Subcutaneous abdominal adipose tissue (tissue), 5 donors: ENCODE measurements at regions not wholly inside any gene's neighbourhood (a gene's known extent, or its start where the extent isn't known, plus 50 kb on each side); places are given as distances from the start of the nearest gene placed in this dataset.

ENCODE experiments used
- H3K27ac ChIP-seq: one replicate; pipeline ENCODE4 v1.7.0; 2013; ENCODE audit warnings: low read depth, mild to moderate bottlenecking, inconsistent platforms, low read length, moderate library complexity
- H3K27me3 ChIP-seq, 5 donors: one replicate each; pipeline ENCODE4 v1.7.0; 2013; ENCODE audit warnings: low read length in 5 of 5, inconsistent platforms in 1 of 5; ENCODE audit not compliant: control insufficient read depth in 5 of 5, insufficient read depth in 4 of 5
- H3K36me3 ChIP-seq, 5 donors: one replicate each; pipeline ENCODE4 v1.7.0; 2013; ENCODE audit warnings: low read length in 5 of 5; ENCODE audit not compliant: control insufficient read depth in 5 of 5, insufficient read depth in 5 of 5
- H3K4me1 ChIP-seq, 5 donors: one replicate each; pipeline ENCODE4 v1.7.0; 2013; ENCODE audit warnings: low read length in 5 of 5, mild to moderate bottlenecking in 3 of 5, moderate library complexity in 1 of 5; ENCODE audit not compliant: control insufficient read depth in 5 of 5, insufficient read depth in 5 of 5
- H3K4me3 ChIP-seq, 5 donors: one replicate each; pipeline ENCODE4 v1.7.0; 2013; ENCODE audit warnings: low read length in 5 of 5, low read depth in 1 of 5
- H3K9ac ChIP-seq, 5 donors: one replicate each; pipeline ENCODE4 v1.7.0; 2013; ENCODE audit warnings: low read length in 5 of 5, mild to moderate bottlenecking in 4 of 5, moderate library complexity in 3 of 5
- H3K9me3 ChIP-seq, 5 donors: one replicate each; pipeline ENCODE4 v1.7.0; 2013; ENCODE audit warnings: low read length in 5 of 5; ENCODE audit not compliant: control insufficient read depth in 5 of 5
- donor health status: healthy.
- donor health status: healthy.
- donor health status: healthy.
- donor health status: healthy.
- donor health status: healthy.

DNA sequence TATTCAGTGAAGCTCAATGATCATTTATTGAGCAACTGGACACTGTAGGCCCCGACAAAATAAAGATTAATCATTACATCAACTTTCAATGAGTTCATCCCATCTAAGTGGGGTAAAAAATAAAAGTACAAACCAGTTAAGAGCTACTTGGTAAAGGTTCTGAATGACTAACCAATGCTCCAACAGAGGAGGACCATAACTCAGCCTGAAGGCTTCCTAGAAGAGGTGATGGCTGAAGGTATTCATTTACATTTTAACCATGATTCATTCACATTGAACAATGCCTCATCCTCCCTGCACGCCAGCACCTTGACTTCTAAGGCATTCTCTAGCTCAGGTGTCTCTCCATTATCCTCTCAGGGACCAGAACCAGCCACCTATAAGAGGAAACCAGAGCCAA is 201.4 kb downstream of the ZNF462 start:
- H3K9me3 ChIP-seq, result no peaks in the 10 kb centered on the region
- no peaks in the 10 kb centered on the region for H3K27me3 ChIP-seq
- no peak overlapping the region for H3K27ac ChIP-seq
- H3K9ac ChIP-seq, result no peak overlapping the region
- no peaks in the 10 kb centered on the region for H3K36me3 ChIP-seq
- no peak overlapping the region for H3K4me3 ChIP-seq
- H3K4me1 ChIP-seq, result peaks cover 0 to 5% (median 3%) of the 10 kb centered on the region in 5 donors

DNA sequence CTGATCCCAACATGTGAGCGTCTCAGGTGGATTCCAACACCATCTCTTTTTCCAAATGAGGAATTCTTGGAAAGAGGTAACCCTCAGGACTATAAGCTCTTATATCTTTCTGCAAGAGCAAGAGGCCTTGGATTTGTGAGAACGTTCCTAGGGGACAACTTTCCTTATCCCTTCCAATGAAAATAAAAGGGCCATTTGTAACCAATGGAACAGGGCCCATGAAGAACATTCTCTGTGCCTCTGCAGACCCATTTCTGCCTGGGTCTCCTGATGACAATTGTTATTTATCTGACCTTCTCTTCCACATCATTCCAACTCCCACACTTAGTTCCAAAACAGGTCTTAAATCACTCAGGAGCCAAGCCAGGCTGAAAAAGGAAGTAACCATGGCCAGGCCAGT is 202.6 kb downstream of the ZNF462 start:
- H3K4me3 ChIP-seq, result no peak overlapping the region
- no peaks in the 10 kb centered on the region for H3K27me3 ChIP-seq
- H3K9me3 ChIP-seq, result no peaks in the 10 kb centered on the region
- H3K27ac ChIP-seq, result no peak overlapping the region
- no peak overlapping the region for H3K9ac ChIP-seq
- no peaks in the 10 kb centered on the region for H3K36me3 ChIP-seq
- no peaks in the 10 kb centered on the region for H3K4me1 ChIP-seq

GRCh38 chr9:107067739-107068416 is 204.9 kb downstream of the ZNF462 start:
- no peaks in the 10 kb centered on the region for H3K36me3 ChIP-seq
- peak overlapping the region in 1 of 5 donors; percentile 4 for H3K9ac ChIP-seq
- H3K4me3 ChIP-seq, result no peak overlapping the region
- no peak overlapping the region for H3K27ac ChIP-seq
- no peaks in the 10 kb centered on the region for H3K27me3 ChIP-seq
- no peaks in the 10 kb centered on the region for H3K9me3 ChIP-seq
- H3K4me1 ChIP-seq, result no peaks in the 10 kb centered on the region

DNA sequence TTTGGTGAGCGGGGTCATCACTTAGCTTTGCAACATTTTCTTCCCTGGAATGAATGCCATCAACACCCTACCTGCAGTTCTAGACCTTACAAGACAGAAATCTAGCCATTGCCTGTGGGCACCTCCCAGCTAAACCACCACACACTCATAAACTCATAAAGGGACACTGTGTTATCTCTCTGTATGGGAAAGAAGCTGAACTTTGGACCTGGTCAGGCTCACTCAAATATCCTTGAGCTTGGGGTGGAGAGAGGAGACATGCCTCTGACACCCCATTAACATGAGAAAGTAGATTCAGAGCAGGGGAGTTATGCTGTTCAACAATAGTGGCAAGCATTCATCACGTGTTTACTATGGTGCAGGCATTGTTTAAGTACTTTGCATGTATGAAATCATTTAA is 205.6 kb downstream of the ZNF462 start:
- Histone ChIP-seq H3K9ac (no peak overlapping the region), H3K27me3 (no peaks in the 10 kb centered on the region), H3K4me1 (no peaks in the 10 kb centered on the region), H3K4me3 (no peak overlapping the region), H3K36me3 (no peaks in the 10 kb centered on the region), H3K27ac (no peak overlapping the region), H3K9me3 (no peaks in the 10 kb centered on the region)

- Histone ChIP-seq H3K27me3 (no peaks in the 10 kb centered on the region), H3K9me3 (no peaks in the 10 kb centered on the region), H3K27ac (no peak overlapping the region), H3K4me3 (no peak overlapping the region), H3K9ac (no peak overlapping the region), H3K4me1 (no peaks in the 10 kb centered on the region), H3K36me3 (no peaks in the 10 kb centered on the region)
Measured at GRCh38 chr9:107070586-107070985, 207.6 kb downstream of the ZNF462 start.

DNA sequence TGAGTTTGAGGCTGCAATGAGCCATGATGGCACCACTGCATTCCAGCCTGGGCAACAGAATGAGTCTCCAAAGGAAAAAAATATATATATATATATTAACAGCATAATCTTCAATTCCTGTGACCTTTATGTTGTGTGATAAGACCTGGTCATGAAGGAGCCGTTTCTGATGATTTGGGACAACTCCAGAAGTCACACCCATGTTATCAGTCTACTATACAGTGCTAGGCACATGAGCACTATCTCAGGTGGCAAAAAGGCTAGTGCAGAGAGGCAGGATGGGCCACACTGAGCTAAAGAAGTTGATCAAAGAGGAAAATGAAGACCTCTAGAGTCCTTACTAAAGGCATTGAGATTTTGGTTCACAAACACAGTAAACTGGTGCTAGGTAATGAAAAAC is 205.0 kb upstream of the RAD23B start:
- H3K9ac ChIP-seq, result no peak overlapping the region
- H3K9me3 ChIP-seq, result no peaks in the 10 kb centered on the region
- H3K27ac ChIP-seq, result no peak overlapping the region
- H3K4me1 ChIP-seq, result no peaks in the 10 kb centered on the region
- no peaks in the 10 kb centered on the region for H3K36me3 ChIP-seq
- no peaks in the 10 kb centered on the region for H3K27me3 ChIP-seq
- H3K4me3 ChIP-seq, result no peak overlapping the region

DNA sequence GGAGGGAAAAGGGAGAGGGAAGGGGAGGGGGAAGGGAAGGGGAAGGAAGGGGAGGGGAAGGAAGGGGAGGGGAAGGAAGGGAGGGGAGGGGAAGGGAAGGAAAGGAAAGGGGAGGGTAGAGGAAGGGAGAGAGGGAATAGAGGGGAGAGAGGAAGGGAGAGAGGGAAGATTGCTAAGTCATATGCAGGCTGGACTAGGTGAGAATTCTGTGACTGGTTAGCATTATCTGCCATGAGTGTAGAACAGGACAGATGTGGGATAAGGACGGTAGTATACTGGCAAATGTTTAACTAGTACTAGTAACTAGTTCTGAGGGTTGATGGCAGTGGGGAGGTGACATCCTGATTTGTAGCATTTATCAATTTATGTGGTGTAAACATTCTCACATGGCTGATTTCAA is 203.5 kb upstream of the RAD23B start:
- Histone ChIP-seq H3K36me3 (no peaks in the 10 kb centered on the region), H3K27ac (no peak overlapping the region), H3K9me3 (no peaks in the 10 kb centered on the region), H3K4me3 (no peak overlapping the region), H3K27me3 (no peaks in the 10 kb centered on the region), H3K9ac (no peak overlapping the region), H3K4me1 (no peaks in the 10 kb centered on the region)

DNA sequence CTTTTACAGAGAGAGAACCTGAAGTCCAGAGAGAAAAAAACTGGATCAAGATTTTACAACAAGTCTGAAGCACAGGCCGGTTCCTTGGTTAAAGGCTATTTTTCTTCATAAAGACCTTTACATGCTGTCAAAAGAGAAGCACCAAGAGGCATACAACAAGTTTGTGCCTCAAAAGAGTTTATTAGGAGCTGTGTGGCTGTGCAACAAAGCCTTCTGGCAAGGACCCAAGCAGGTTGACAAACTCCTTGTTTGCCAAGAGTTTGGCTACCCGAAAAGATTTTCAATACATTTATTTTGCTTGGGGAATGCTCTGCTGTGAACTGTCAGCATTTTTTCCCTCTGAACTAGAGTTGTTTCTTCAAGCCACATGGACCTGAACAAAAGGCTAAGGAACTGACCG is 202.9 kb upstream of the RAD23B start:
- H3K9ac ChIP-seq, result no peak overlapping the region
- H3K4me3 ChIP-seq, result no peak overlapping the region
- H3K9me3 ChIP-seq, result no peaks in the 10 kb centered on the region
- H3K4me1 ChIP-seq, result no peaks in the 10 kb centered on the region
- no peaks in the 10 kb centered on the region for H3K27me3 ChIP-seq
- no peak overlapping the region for H3K27ac ChIP-seq
- no peaks in the 10 kb centered on the region for H3K36me3 ChIP-seq

- Histone ChIP-seq H3K9me3 (peaks cover 0 to 5% (median 0%) of the 10 kb centered on the region in 5 donors), H3K27ac (no peak overlapping the region), H3K9ac (no peak overlapping the region)
Measured at GRCh38 chr9:107086460-107086859, 196.6 kb upstream of the RAD23B start.

DNA sequence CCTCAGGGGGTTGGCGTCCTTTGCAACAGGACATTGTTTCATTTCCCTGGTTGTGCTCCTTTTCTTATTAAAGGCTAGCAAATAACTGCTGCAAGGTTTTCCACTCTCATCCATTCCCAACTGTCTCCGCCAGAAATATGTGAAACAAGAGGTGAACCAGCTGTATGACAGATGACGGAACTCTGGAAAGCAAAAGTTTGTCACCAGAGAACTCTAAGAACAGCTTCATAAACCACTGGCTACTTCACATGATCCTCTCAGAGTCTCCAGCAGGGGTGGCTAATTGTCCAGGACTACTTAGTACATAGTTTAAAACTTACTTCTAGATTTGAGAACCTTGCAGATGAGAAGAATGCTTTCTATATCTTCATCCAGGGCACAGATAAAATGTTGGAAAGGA is 195.9 kb upstream of the RAD23B start:
- Histone ChIP-seq H3K27me3 (no peaks in the 10 kb centered on the region), H3K27ac (no peak overlapping the region), H3K4me1 (no peaks in the 10 kb centered on the region), H3K9me3 (peaks cover 0 to 5% (median 0%) of the 10 kb centered on the region in 5 donors), H3K36me3 (no peaks in the 10 kb centered on the region), H3K9ac (no peak overlapping the region), H3K4me3 (no peak overlapping the region)

More at GRCh38 chr9:107086460-107086859, 196.6 kb upstream of the RAD23B start:
- H3K4me3 ChIP-seq, result no peak overlapping the region
- no peaks in the 10 kb centered on the region for H3K4me1 ChIP-seq
- H3K36me3 ChIP-seq, result no peaks in the 10 kb centered on the region
- H3K27me3 ChIP-seq, result no peaks in the 10 kb centered on the region
